NCI-H146 (cell line): ENCODE measurements at regions not wholly inside any gene's neighbourhood (a gene's known extent, or its start where the extent isn't known, plus 50 kb on each side); places are given as distances from the start of the nearest gene placed in this dataset.
"Not testable (repeated sequence)": the region's sequence is repeated elsewhere in the genome, so short reads cannot be mapped to it uniquely, and the experiment has no call there.

Experiments
- DNase-seq: peaks from one replicate; lab custom pipeline; 2025; lab: John Stamatoyannopoulos, UW

DNA sequence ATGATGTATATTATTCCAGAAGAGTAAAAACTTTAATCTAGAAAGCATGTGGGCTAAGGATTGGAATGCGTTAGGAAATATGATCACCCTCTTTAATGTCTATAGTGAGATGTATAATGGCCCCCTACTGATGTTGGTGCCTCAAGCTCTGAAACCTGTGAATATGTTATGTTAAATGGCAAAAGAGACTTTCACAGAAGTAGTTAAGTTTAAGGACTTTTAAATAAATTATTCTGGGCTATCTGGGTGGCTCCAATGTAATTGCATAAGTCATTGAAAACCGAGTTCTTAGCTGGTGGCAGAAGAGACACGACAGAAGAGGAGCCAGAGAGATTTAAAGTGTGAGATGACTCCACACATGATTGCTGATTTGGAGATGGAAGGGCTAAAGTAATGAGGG, 1048.4 kb downstream of the PRIM2 start:
- DNase-seq, result not testable (repeated sequence)

- DNase-seq, result not testable (repeated sequence)
Measured at GRCh38 chr6:58406659-58407058, 1089.2 kb downstream of the PRIM2 start.

DNA sequence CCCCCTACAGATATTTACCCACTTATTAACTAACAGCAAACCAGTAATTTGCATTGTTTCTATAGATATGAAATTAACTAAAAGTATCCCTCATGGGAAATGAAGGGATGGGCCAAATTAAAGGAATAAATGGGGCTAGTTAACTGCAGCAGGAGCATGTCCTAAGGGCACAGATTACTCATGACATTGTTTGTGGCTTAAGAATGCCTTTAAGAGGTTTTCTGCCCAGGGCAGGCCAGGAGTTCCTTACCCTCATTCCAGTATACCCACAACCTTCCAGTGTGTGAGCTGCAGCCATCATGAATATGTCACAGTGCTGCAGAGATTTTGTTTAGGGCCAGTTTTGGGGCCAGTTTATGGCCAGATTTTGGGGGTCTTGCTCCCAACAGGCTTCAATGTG, 1101.9 kb downstream of the PRIM2 start:
- no peak for DNase-seq
